ENCODE measurements at regions not wholly inside any gene's neighbourhood (a gene's known extent, or its start where the extent isn't known, plus 50 kb on each side); places are given as distances from the start of the nearest gene placed in this dataset.

- TF ChIP-seq POLR2A (IDR thresholded peaks at IDR 0.05; ENCODE audit: low read length) (no peak), GATA1 (IDR thresholded peaks at IDR 0.05; ENCODE audit: low read depth, low read length) (no peak)
Measured at GRCh38 chr20:12740647-12741046, 268.1 kb upstream of the SPTLC3 start.
